GDM1 (cell line): ENCODE measurements at regions not wholly inside any gene's neighbourhood (a gene's known extent, or its start where the extent isn't known, plus 50 kb on each side); places are given as distances from the start of the nearest gene placed in this dataset.
"Not testable (repeated sequence)": the region's sequence is repeated elsewhere in the genome, so short reads cannot be mapped to it uniquely, and the experiment has no call there.

Experiments
- DNase-seq: peaks from one replicate; lab custom pipeline; 2025; lab: John Stamatoyannopoulos, UW

DNA sequence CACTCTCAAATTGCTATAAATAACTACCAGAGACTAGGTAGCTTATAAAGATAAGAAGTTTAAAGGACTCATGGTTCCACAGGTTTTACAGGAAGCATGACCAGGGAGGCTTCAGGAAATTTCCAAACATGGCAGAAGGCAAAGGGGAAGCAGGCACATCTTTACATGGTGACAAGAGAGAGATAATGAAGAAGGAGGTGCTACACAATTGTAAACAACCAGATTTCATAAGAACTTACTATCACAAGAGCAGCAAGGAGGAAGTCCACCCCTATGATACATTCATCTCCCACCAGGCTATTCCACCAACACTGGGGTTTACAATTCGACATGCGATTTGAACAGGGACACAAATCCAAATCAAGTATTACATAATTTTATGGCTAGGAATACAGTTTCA lies 257.7 kb downstream of the BTG1 start:
- no peak for DNase-seq

GRCh38 chr12:91885851-91886731 lies 259.6 kb downstream of the BTG1 start:
- no peak for DNase-seq

DNA sequence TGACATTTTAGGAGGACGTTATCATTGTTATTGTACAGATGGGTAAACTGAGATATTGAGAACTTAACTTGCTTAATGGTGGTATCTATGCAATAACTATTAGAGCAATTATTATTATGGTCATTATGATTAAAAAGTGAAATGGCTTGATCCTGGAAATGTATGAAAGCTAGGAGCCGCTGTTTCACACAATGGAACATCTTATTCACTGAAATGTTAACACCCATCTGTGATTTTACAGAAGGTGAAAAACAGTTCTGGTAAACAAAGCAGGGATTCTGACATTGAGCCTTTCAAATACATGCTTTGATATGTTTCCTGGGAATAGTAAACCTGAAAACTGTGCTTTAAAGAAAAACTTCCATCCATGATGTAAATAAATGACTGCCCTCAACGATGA lies 261.4 kb downstream of the BTG1 start:
- no peak for DNase-seq

DNA sequence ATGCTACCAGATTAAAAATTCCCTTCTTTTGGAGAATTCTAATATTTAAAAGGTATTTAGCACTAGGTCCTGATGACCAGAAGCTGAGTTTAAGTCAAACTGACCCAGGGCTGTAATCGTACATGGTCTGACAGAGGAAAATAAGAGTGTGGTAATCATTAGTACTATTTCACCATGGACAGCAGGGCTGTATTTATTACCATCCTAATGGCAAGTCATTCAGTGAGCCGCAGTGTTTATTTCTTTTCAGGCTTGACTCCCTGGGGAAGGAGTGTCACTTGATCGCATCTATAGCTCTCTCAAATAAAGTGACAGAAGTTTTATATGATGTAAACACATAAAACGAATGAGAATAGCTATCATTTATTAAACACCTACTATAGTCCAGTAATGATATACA lies 261.8 kb downstream of the BTG1 start:
- no peak for DNase-seq

DNA sequence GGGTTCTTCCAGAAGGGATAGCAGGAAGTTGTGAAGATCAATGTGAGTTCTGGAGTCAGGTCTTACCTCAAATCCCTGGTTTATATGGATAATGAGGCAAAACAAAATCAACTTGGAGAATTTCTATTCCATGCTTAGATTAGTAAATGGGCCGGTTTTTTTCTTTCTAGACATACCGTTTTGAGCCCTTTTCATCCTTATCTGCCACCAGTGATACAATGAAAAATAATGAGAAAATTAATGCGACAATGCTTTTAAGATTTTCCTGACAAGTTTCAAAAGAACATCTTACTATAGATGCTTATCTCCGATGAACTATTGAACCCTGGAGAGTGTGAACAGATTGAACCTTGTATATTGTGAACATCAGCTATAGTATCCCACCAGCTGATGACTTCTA lies 262.7 kb downstream of the BTG1 start:
- DNase-seq: no peak

GRCh38 chr12:91880528-91880927 lies 265.1 kb downstream of the BTG1 start:
- DNase-seq: no peak

DNA sequence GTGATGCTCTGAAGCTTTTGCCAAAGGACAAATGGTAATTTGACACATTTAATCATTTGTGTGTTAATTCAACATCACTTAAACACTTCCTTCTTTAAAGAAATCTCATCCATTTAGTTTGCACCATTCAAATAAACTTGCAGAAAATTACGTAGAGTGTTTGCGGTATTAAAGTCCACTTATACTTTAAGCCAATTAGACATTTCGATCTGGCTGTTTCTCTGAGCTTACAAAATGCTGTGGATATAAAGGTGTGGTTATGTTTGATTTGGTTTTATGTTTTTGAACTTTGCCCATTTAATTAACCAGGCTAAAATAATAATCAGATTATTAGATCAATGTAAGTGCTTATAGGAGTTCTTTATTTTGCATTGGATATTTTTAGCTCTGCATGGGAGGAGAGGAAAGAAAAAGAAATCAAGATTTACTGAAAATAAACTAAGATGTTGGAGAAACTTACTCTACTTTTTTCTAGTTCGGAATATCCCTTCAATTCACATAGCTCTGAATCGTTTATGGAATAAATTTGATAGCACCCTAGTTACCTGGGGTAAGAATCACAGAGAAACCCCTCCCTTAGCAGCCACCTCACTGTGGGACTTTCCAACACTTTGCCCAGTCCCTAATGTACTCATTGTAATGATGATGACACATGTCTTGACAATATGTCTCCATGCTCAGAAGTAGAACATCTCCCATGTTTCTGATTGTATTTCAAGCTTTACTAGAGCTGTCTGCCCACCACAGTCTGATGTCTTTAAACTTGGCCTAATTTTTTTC lies 268.0 kb downstream of the BTG1 start:
- no peak for DNase-seq

DNA sequence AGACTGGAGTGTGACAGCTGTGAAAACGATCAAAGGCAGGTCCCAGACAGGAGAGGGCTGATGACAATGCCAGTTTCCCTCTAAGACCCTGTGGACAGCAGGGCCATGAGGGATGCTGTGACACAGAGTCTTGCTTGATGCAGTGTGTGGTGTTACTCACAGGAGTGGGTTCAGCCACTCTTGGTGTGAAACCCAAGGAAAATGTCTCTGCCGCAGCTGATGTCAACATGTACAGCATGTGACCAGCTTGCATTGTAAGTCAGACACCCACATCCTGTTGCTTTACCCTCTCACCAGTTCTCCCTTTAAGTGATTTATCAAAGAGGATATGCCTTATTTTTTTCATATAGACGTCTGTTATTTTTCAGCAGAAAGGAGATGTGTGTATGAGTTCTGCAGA lies 268.6 kb downstream of the BTG1 start:
- DNase-seq: no peak

GRCh38 chr12:91875671-91876070 lies 270.0 kb downstream of the BTG1 start:
- not testable (repeated sequence) for DNase-seq

DNA sequence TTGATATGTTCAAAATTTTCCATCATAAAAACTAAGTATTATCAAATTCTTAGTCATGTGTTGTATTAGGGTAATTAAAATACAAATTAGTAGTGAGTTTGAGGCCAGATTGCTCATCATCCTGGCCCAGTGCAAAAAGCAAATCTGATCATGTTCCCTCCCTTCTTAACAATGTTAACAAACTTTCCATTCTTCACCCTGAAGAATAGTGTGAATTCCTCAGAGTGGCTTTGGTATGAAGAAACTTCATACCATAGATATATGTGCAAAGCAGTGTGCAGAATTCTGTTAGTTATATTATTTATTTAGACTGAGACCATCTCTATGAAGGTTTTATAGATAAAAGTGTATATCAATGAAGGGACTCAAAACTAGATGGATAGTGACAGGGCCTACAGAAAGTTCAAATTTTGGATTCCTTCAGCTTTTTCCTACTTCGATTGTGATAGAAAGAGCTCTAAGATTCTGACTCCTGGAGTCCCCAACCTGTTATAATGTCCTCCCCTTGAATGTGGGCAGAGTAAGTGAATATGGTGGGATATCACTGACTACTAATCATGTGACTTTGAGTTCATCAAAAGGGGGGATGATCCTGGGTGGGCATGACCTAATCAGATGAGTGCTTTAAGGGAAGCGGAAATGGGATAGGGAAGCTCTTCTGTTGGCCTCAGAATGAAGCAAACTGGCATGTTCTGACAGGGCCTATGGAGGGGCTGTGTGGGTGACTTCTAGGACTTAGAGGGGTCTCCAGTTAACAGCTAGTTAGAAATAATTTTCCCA lies 271.4 kb downstream of the BTG1 start:
- DNase-seq: no peak

- DNase-seq: no peak
Measured at GRCh38 chr12:91871751-91872150, 273.9 kb downstream of the BTG1 start.

GRCh38 chr12:91870872-91871707 lies 274.6 kb downstream of the BTG1 start:
- DNase-seq: no peak

DNA sequence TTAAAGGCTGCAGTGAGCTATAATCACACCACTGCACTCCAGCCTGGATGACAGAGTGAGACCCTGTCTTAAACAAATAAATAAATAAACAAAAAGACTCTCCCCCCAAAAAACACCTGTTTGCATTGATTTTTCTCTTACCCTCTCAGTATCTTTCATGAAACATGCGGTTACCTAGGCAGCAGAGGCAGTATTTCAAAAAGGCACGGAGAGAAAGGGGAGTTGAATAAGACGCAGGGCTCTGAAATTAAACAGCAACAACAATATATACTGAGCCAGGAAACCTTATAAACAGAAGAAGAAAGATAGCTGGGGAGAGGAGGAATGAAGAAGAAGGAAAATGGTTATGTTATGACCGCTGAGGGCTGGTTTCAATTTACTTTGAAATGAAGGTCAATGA lies 277.6 kb downstream of the BTG1 start:
- DNase-seq: no peak

- DNase-seq: no peak
Measured at GRCh38 chr12:91866566-91866965, 279.1 kb downstream of the BTG1 start.

DNA sequence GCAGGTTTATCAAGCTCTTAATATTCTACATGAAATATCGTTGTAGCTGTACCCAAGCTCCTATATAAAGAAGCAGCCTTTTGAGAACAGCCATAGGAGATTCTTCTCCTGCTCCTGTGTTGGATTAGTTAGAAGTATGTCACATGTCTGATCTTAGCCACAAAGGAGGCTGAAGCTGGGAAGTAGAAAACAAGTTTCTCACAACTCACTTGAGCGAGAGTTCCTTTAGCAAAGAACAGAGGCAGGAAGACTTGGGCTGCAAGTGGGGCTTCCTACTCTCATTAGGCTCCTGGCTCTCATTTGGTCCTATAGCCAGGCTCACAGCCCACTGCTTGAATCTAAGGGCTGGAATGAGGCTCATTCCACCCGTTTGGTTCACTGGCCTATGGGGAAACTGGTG lies 281.9 kb downstream of the BTG1 start:
- DNase-seq: no peak

DNA sequence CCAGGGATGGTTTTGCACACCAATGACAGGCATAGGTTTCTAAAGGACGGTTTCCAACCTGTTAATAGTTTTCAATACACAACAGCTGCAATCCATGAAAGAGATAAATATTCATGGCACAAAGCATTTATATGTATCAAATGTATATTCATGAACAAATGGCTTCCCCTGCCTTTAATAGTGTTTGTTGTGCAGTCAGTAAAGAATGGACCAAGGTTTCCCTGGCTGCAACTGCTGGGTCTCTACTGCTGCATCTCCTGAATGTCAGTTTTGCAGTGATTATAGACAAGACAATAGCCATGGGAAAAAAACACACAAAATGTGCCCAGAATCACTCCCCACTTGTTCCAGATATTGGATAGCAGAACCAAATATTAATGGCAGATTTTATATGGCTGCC lies 284.1 kb downstream of the BTG1 start:
- no peak for DNase-seq

GRCh38 chr12:91859347-91859746 lies 286.3 kb downstream of the BTG1 start:
- DNase-seq: no peak

DNA sequence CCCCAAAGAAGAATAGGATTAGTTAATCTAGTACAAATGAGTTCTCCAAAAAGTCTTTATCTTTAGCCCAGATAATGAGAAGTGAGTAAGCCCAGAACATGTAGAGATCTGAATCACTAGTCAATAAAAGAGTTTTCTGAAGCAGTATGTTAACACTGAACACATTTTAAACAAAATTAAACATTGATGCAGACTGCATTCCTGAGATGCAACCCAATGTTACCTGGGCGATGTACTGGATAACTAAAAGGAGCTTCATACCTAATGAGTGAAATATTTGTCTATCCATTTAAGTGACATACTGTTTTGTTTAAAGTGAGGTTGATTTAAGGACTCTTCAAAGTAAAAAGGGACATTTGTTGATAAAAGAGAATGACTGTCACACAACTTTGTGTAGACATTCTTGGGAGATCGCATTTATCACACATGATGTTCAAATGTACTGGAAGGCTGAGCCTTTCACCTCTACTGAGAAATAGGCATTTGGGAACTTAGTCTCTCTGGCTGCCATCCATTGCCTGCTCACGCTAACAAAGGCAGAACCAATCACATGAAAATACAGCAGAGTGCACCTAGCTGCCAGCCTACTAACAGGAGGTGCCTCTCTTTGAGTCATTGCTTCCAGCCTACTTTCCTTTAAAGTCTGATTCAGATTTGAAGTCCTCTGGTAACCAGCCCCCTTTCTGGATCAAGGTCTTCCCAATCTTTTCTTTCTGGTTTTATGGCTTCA lies 287.7 kb downstream of the BTG1 start:
- DNase-seq: no peak

GRCh38 chr12:91854725-91855124 lies 290.9 kb downstream of the BTG1 start:
- no peak for DNase-seq

- no peak for DNase-seq
Measured at GRCh38 chr12:91853350-91854127, 292.1 kb downstream of the BTG1 start.
